ENCODE measurements at regions not wholly inside any gene's neighbourhood (a gene's known extent, or its start where the extent isn't known, plus 50 kb on each side); places are given as distances from the start of the nearest gene placed in this dataset.
A peak's percentile ranks its signal among the peaks of the same experiment; 100 is the strongest.

DNA sequence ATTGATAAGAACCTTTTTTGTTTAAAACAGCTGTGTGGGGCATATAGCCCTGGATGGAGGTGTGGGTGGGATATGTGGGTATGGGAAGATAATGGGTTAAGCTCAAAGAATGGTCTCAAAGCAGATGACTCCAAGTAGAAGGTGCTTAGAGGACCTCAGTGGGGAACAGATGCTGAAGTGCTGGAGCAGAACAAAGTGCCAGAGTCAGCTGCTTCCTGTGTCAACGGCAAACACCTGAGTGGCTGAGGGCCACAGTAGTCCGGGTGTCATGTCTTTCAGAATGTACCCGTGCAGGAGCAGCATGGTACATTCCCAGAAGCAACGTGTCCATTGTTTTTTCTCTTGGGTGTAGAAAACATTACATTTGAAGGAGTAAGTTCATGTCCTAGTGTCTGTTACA, 210.6 kb downstream of the CCNG2 start:
- DNase-seq (ENCODE audit: low spot score): no peak

- no peak for DNase-seq (ENCODE audit: low spot score)
Observed at GRCh38 chr4:77372375-77372774, 215.4 kb downstream of the CCNG2 start.

DNA sequence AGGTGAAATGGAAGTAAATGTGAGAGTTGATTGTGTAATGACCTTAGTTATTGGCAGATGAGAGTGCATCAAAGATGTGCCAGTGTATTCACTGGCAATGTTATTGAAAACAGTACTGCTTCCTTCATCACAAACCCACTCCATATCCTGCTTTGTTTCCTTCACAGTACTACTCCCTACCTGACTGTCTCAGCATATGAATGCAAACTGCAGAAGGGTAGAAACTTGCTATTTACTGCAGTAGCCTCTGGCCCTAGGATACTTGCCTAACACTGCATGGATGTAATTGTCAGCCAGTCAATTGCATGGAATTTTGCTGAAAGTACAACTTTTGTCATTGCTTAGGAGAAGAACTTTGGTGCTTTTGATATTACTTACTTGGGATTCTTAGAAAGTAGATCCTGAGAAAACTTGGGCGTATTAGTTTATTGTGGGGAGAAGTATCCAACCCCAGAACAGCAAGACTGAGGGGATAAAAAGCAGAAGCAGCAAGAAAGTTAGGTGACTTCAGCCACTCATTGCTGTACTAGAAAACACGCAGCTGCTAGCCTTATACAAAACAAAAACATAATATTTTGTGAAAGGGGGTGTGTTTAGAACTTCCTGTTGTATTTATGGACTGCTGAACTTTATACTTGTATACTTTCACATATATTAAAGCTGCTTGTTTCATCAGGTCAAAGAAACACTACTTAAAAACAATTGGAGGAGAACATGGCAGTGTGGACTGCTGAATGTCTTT, 219.0 kb downstream of the CCNG2 start:
- DNase-seq (ENCODE audit: low spot score): no peak

DNA sequence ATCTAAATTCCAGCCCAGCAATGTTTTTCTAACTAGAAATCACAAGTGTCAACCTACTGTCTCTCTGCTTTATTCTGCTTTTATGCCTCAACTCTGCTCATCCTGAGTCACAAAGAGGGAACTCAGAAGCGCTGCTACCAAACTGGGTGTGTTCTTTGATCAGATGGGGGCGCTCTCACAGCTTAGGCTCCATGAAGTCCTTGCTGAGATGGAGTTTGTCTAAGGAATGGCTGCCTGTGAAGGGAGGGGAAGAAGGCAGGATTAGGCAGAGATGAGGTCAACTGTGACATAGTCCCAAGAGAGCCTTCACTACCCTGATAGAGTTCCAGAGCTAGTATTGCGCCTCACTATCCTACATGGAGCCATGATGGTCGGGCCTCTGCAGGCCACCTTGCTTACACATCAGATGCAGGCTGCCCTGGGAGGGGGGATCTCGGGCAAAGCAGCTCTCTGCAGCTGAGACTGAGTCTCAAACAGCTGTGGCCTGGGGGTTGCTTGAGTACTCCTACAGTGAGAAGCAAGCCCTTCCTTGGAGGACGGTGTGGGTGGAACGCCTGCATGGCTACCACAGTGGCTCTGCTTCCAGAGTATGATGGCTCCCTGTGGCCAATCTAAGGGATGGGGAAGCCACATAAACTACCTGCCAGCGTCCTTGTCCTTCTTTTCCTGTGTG, 219.9 kb downstream of the CCNG2 start:
- DNase-seq (ENCODE audit: low spot score): no peak

- DNase-seq (ENCODE audit: low spot score): no peak
Observed at GRCh38 chr4:77384094-77384493, 221.5 kb upstream of the CXCL13 start.

DNA sequence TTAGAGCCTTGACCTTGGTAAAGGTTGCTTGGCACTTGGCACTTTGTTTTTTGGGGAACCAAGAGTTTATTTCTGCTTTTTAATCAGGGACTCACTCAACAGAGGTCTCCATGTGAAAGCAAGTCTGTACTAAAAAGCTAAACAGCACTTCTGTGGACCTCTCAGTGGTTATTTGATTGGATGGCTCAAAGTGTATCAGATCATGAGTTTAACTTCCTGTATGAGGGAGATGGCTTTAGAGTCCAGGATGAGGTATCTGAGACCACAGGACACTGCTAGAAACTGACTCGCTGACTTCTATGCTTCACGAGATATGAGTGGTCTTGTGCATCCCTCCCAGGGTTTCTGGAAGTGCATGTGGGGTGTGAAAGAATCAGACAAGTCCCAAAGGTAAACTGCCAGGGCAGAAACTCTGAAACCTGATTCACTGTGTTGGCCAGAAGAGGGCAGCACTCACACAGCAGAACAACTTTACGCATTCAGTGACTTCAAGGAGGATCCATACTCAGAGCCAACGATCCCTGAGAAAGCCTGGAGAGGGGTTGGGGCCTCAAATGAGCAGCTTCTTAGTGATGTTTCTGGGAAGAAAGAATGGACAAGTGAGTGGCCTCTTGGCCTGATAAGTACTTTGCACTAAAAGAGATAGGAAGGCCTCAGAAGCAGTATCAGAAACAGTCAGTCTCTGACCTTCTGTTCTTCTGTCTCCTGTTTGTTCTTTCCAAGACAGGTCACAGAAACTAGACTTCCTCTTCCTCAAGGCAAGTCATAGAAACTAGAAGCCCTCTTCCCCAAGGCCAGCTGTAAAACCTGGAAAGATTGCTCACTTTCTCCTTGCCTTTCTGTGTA, 220.3 kb upstream of the CXCL13 start:
- peak; percentile 41 for DNase-seq (ENCODE audit: low spot score)

DNA sequence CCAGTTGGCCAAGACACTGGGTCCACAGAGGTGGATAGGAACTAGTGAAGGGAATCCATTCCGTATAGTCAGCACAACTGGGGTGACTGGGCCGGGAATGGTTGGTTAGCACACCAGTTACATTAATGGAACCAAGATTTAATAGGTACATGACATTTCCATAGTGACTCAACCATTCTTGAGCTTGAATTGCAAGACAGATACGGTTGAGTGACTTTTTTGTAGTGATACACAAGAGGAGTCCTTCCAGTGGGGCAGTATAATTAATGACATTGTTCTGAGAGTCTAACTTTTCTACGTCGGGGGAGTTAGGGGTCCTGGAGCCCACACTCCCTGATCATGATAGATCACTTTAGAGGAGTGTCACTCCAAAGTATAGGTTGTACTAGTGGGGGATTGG, 211.6 kb upstream of the CXCL13 start:
- DNase-seq (ENCODE audit: low spot score): no peak

- DNase-seq (ENCODE audit: low spot score): no peak
Observed at GRCh38 chr4:77395481-77395880, 210.1 kb upstream of the CXCL13 start.

- no peak for DNase-seq (ENCODE audit: low spot score)
Observed at GRCh38 chr4:77398256-77398655, 207.4 kb upstream of the CXCL13 start.

DNA sequence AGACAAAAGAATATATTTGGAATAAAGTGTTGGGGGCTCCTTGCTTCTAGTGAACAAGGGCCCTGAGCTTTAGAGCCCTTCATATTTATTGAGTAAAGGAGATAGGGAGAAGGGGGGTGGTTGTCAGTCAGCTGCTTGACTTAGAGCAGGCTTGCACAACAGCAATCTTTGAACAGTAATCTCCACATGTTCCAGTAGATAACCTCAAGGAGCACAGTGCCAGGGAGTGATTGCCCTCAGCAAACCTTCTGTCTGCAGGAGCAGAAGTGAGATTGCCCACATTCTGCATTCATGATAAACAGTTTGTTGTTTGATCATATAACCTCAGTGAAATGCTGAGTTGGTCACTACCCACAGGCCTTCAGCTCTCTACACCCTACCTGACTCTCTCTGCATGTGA, 205.8 kb upstream of the CXCL13 start:
- DNase-seq (ENCODE audit: low spot score): no peak

GRCh38 chr4:77413766-77414165, 191.9 kb upstream of the CXCL13 start:
- DNase-seq (ENCODE audit: low spot score): no peak

DNA sequence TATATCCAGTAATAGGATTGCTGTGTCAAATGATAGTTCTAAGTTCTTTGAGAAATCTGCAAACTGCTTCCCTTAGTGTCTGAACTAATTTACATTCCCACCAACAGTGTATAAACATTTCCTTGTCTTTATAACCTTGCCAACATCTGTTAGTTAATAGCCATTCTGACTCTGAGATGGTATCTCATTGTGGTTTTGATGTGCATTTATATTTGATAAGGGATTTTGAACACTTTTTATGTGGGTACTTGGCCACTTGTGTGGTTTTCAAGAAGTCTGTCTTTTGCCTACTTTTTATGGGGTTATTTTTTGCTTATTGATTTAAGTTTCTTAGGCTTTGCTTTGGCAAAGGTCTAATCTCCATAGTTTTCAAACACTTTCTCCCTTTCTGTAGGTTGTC, 189.9 kb upstream of the CXCL13 start:
- no peak for DNase-seq (ENCODE audit: low spot score)

- no peak for DNase-seq (ENCODE audit: low spot score)
Observed at GRCh38 chr4:77418333-77418732, 187.3 kb upstream of the CXCL13 start.

DNA sequence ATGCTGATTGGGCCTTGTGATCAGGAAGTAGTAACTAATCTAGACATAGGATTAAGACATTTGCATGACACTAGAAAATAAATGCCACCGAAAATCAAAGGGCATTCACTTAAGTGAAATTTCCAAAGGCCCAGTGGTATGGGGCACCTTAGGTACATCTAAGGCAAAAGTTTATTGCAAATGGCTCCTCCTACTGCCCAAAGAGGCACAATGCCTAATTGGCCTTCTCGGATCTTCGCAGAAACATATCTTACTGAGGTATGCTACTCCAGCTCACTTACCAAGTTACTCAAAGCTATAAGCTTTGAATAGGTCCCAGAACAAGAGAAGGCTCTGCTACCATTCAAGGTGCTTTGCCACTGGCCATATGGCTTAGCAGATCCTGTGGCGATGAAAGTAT, 174.8 kb upstream of the CXCL13 start:
- DNase-seq (ENCODE audit: low spot score): no peak

DNA sequence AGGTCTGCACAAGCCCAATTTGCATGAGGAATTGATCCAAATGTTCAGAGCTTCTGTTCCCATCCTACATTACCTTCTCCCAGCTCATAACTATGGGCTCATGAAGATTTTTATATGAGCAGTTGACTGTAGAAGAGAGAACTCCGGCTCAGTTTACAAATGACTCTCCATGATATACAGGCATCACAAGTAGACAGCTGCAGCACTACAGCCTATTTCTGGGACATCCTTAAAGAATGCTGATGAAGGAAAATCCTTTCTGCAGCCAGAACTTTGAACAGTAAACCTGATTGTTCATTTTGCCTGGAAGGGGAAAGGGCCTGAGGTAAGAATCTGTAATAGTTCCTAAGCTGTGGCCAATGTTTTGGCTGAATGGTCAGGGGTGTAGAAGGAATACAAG, 174.1 kb upstream of the CXCL13 start:
- no peak for DNase-seq (ENCODE audit: low spot score)

GRCh38 chr4:77432717-77433417, 172.8 kb upstream of the CXCL13 start:
- no peak for DNase-seq (ENCODE audit: low spot score)

GRCh38 chr4:77433418-77433733, 172.2 kb upstream of the CXCL13 start:
- DNase-seq (ENCODE audit: low spot score): peak; percentile 46

GRCh38 chr4:77434299-77435092, 171.1 kb upstream of the CXCL13 start:
- DNase-seq (ENCODE audit: low spot score): no peak

- DNase-seq (ENCODE audit: low spot score): no peak
Observed at GRCh38 chr4:77437079-77437478, 168.5 kb upstream of the CXCL13 start.

DNA sequence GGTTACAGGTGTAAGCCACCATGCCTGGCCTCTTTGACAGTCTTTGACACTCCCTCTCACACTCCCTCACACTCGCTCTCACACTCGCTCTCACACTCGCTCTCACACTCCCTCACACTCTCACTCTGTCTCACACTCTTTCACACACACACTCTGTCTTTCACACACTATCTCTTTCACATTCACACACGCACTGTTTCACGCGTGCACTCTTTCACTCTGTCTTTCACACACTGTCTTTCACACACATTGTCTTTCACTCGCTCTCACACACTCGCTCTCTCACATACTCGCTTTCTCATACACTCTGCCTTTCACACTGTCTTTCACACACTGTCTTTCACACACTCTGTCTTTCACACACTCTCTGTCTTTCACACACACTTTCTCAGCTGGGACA, 167.1 kb upstream of the CXCL13 start:
- DNase-seq (ENCODE audit: low spot score): no peak

GRCh38 chr4:77443941-77444340, 161.7 kb upstream of the CXCL13 start:
- no peak for DNase-seq (ENCODE audit: low spot score)

- DNase-seq (ENCODE audit: low spot score): no peak
Observed at GRCh38 chr4:77445823-77446222, 159.8 kb upstream of the CXCL13 start.
